Fibroblast of villous mesenchyme (primary cell): ENCODE measurements at regions not wholly inside any gene's neighbourhood (a gene's known extent, or its start where the extent isn't known, plus 50 kb on each side); places are given as distances from the start of the nearest gene placed in this dataset.

Source experiments
- DNase-seq: peaks from one replicate; pipeline ENCODE4 v3.0.0-alpha.2; 2010; ENCODE audit warnings: low read depth
- H3K4me3 ChIP-seq: 2 replicates; pipeline ENCODE4 v1.5.1; 2011; ENCODE audit warnings: low read depth, mild to moderate bottlenecking, low read length
- CTCF ChIP-seq: IDR thresholded peaks from 2 replicates; pipeline ENCODE4 v1.5.1; 2012; ENCODE audit warnings: low read depth, mild to moderate bottlenecking, low read length; ENCODE audit not compliant: insufficient read depth

- no peak for DNase-seq
- TF ChIP-seq CTCF, result no peak
Observed at GRCh38 chr2:24432121-24432520, 58.9 kb upstream of the NCOA1 start.

GRCh38 chr2:24429197-24430074, 61.6 kb upstream of the NCOA1 start:
- no peak for TF ChIP-seq CTCF
- DNase-seq, result no peak
- H3K4me3 ChIP-seq, result no peak overlapping the region

More at GRCh38 chr2:24432121-24432520, 58.9 kb upstream of the NCOA1 start:
- H3K4me3 ChIP-seq, result no peak overlapping the region

- DNase-seq, result no peak
- H3K4me3 ChIP-seq, result no peak overlapping the region
- no peak for TF ChIP-seq CTCF
Observed at GRCh38 chr2:24424387-24424786, 64.1 kb upstream of the ITSN2 start.

- no peak overlapping the region for H3K4me3 ChIP-seq
- no peak for TF ChIP-seq CTCF
- DNase-seq, result no peak
Observed at GRCh38 chr2:24423095-24423494, 62.8 kb upstream of the ITSN2 start.

- H3K4me3 ChIP-seq, result no peak overlapping the region
- peak; percentile 59 for DNase-seq
- peak; percentile 69 for TF ChIP-seq CTCF
Observed at GRCh38 chr2:24421668-24422067, 61.3 kb upstream of the ITSN2 start.

GRCh38 chr2:24420373-24420772, 60.0 kb upstream of the ITSN2 start:
- DNase-seq, result no peak
- no peak for TF ChIP-seq CTCF
- no peak overlapping the region for H3K4me3 ChIP-seq
